ENCODE measurements at regions not wholly inside any gene's neighbourhood (a gene's known extent, or its start where the extent isn't known, plus 50 kb on each side); places are given as distances from the start of the nearest gene placed in this dataset.

GRCh38 chrX:42050345-42050744 is 127.0 kb upstream of the CASK start:
- DNase-seq, result no peak
- Mint-ChIP-seq H3K27ac (no peak overlapping the region), H3K4me1 (ENCODE audit: low read depth in 2 of 2) (no peaks in the 10 kb centered on the region), H3K27me3 (no peaks in the 10 kb centered on the region), H3K9me3 (no peaks in the 10 kb centered on the region), H3K4me3 (no peak overlapping the region), H3K36me3 (ENCODE audit: insufficient read depth) (no peaks in the 10 kb centered on the region)
- no peak for ATAC-seq (replicated peaks)

- ATAC-seq (replicated peaks) (no peak), DNase-seq (no peak)
- H3K27ac Mint-ChIP-seq, result no peak overlapping the region
- H3K9me3 Mint-ChIP-seq, result no peaks in the 10 kb centered on the region
- H3K36me3 Mint-ChIP-seq (ENCODE audit: insufficient read depth), result no peaks in the 10 kb centered on the region
- no peak overlapping the region for H3K4me3 Mint-ChIP-seq
- no peaks in the 10 kb centered on the region for H3K4me1 Mint-ChIP-seq (ENCODE audit: low read depth in 2 of 2)
- H3K27me3 Mint-ChIP-seq, result no peaks in the 10 kb centered on the region
Observed at GRCh38 chrX:42047886-42048285, 124.5 kb upstream of the CASK start.

GRCh38 chrX:42028109-42028508 is 104.8 kb upstream of the CASK start:
- no peak overlapping the region for H3K4me3 Mint-ChIP-seq
- H3K4me1 Mint-ChIP-seq (ENCODE audit: low read depth in 2 of 2), result no peaks in the 10 kb centered on the region
- ATAC-seq (replicated peaks) (no peak), DNase-seq (no peak)
- no peak overlapping the region for H3K27ac Mint-ChIP-seq
- H3K36me3 Mint-ChIP-seq (ENCODE audit: insufficient read depth), result no peaks in the 10 kb centered on the region
- no peaks in the 10 kb centered on the region for H3K27me3 Mint-ChIP-seq
- H3K9me3 Mint-ChIP-seq, result no peaks in the 10 kb centered on the region

GRCh38 chrX:42027367-42028000 is 104.1 kb upstream of the CASK start:
- no peak overlapping the region for H3K27ac Mint-ChIP-seq
- H3K4me3 Mint-ChIP-seq, result no peak overlapping the region
- DNase-seq (no peak), ATAC-seq (replicated peaks) (no peak)
- H3K27me3 Mint-ChIP-seq, result no peaks in the 10 kb centered on the region
- H3K4me1 Mint-ChIP-seq (ENCODE audit: low read depth in 2 of 2), result no peaks in the 10 kb centered on the region
- H3K9me3 Mint-ChIP-seq, result no peaks in the 10 kb centered on the region
- H3K36me3 Mint-ChIP-seq (ENCODE audit: insufficient read depth), result no peaks in the 10 kb centered on the region

- Mint-ChIP-seq H3K4me3 (no peak overlapping the region), H3K27me3 (no peaks in the 10 kb centered on the region), H3K9me3 (no peaks in the 10 kb centered on the region), H3K4me1 (ENCODE audit: low read depth in 2 of 2) (no peaks in the 10 kb centered on the region), H3K36me3 (ENCODE audit: insufficient read depth) (no peaks in the 10 kb centered on the region), H3K27ac (no peak overlapping the region)
- ATAC-seq (replicated peaks), result no peak
- DNase-seq, result no peak
Observed at GRCh38 chrX:42025861-42026260, 102.5 kb upstream of the CASK start.

- DNase-seq, result no peak
- H3K9me3 Mint-ChIP-seq, result no peaks in the 10 kb centered on the region
- peaks cover 2 to 8% of the 10 kb centered on the region in 2 donors for H3K4me1 Mint-ChIP-seq (ENCODE audit: low read depth in 2 of 2)
- H3K4me3 Mint-ChIP-seq, result no peak overlapping the region
- H3K27ac Mint-ChIP-seq, result no peak overlapping the region
- H3K27me3 Mint-ChIP-seq, result no peaks in the 10 kb centered on the region
- no peaks in the 10 kb centered on the region for H3K36me3 Mint-ChIP-seq (ENCODE audit: insufficient read depth)
- ATAC-seq (replicated peaks), result no peak
Observed at GRCh38 chrX:42023122-42023521, 99.8 kb upstream of the CASK start.

GRCh38 chrX:42022158-42022557 is 98.8 kb upstream of the CASK start:
- no peaks in the 10 kb centered on the region for H3K27me3 Mint-ChIP-seq
- H3K9me3 Mint-ChIP-seq, result no peaks in the 10 kb centered on the region
- ATAC-seq (replicated peaks) (no peak), DNase-seq (no peak)
- H3K36me3 Mint-ChIP-seq (ENCODE audit: insufficient read depth), result no peaks in the 10 kb centered on the region
- peaks cover 2 to 8% of the 10 kb centered on the region in 2 donors for H3K4me1 Mint-ChIP-seq (ENCODE audit: low read depth in 2 of 2)
- no peak overlapping the region for H3K27ac Mint-ChIP-seq
- no peak overlapping the region for H3K4me3 Mint-ChIP-seq

- H3K27ac Mint-ChIP-seq, result no peak overlapping the region
- DNase-seq, result no peak
- H3K4me3 Mint-ChIP-seq, result no peak overlapping the region
- no peaks in the 10 kb centered on the region for H3K27me3 Mint-ChIP-seq
- peaks cover 2 to 8% of the 10 kb centered on the region in 2 donors for H3K4me1 Mint-ChIP-seq (ENCODE audit: low read depth in 2 of 2)
- H3K36me3 Mint-ChIP-seq (ENCODE audit: insufficient read depth), result no peaks in the 10 kb centered on the region
- ATAC-seq (replicated peaks), result no peak
- H3K9me3 Mint-ChIP-seq, result no peaks in the 10 kb centered on the region
Observed at GRCh38 chrX:42021058-42021457, 97.7 kb upstream of the CASK start.

GRCh38 chrX:42020225-42020624 is 96.9 kb upstream of the CASK start:
- no peaks in the 10 kb centered on the region for H3K9me3 Mint-ChIP-seq
- H3K27me3 Mint-ChIP-seq, result no peaks in the 10 kb centered on the region
- H3K36me3 Mint-ChIP-seq (ENCODE audit: insufficient read depth), result no peaks in the 10 kb centered on the region
- peaks cover 2 to 8% of the 10 kb centered on the region in 2 donors for H3K4me1 Mint-ChIP-seq (ENCODE audit: low read depth in 2 of 2)
- DNase-seq (no peak), ATAC-seq (replicated peaks) (peak; percentile 42)
- H3K4me3 Mint-ChIP-seq, result no peak overlapping the region
- H3K27ac Mint-ChIP-seq, result no peak overlapping the region

- no peaks in the 10 kb centered on the region for H3K36me3 Mint-ChIP-seq (ENCODE audit: insufficient read depth)
- no peak overlapping the region for H3K27ac Mint-ChIP-seq
- DNase-seq, result no peak
- no peak for ATAC-seq (replicated peaks)
- H3K9me3 Mint-ChIP-seq, result no peaks in the 10 kb centered on the region
- H3K4me1 Mint-ChIP-seq (ENCODE audit: low read depth in 2 of 2), result peaks cover 2 to 8% of the 10 kb centered on the region in 2 donors
- H3K27me3 Mint-ChIP-seq, result no peaks in the 10 kb centered on the region
- no peak overlapping the region for H3K4me3 Mint-ChIP-seq
Observed at GRCh38 chrX:42017971-42018370, 94.6 kb upstream of the CASK start.

- no peak for DNase-seq
- Mint-ChIP-seq H3K36me3 (ENCODE audit: insufficient read depth) (peaks cover 3% of the 10 kb centered on the region), H3K27me3 (no peaks in the 10 kb centered on the region), H3K9me3 (no peaks in the 10 kb centered on the region), H3K4me3 (no peak overlapping the region), H3K27ac (no peak overlapping the region), H3K4me1 (ENCODE audit: low read depth in 2 of 2) (no peaks in the 10 kb centered on the region)
- ATAC-seq (replicated peaks), result no peak
Observed at GRCh38 chrX:42000836-42001235, 77.5 kb upstream of the CASK start.

GRCh38 chrX:41984628-41985027 is 61.3 kb upstream of the CASK start:
- H3K27ac Mint-ChIP-seq, result no peak overlapping the region
- H3K36me3 Mint-ChIP-seq (ENCODE audit: insufficient read depth), result no peaks in the 10 kb centered on the region
- DNase-seq, result no peak
- H3K9me3 Mint-ChIP-seq, result peaks cover 0 to 3% of the 10 kb centered on the region in 2 donors
- peaks cover 2 to 3% of the 10 kb centered on the region in 2 donors for H3K4me1 Mint-ChIP-seq (ENCODE audit: low read depth in 2 of 2)
- ATAC-seq (replicated peaks), result no peak
- H3K27me3 Mint-ChIP-seq, result peaks cover 0 to 1% of the 10 kb centered on the region in 2 donors
- H3K4me3 Mint-ChIP-seq, result no peak overlapping the region

GRCh38 chrX:41982953-41983352 is 59.6 kb upstream of the CASK start:
- ATAC-seq (replicated peaks), result no peak
- Mint-ChIP-seq H3K4me1 (ENCODE audit: low read depth in 2 of 2) (peaks cover 2 to 3% of the 10 kb centered on the region in 2 donors), H3K27me3 (no peaks in the 10 kb centered on the region), H3K27ac (no peak overlapping the region), H3K36me3 (ENCODE audit: insufficient read depth) (no peaks in the 10 kb centered on the region), H3K4me3 (no peak overlapping the region), H3K9me3 (peaks cover 0 to 3% of the 10 kb centered on the region in 2 donors)
- no peak for DNase-seq

- DNase-seq (no peak), ATAC-seq (replicated peaks) (no peak)
- no peaks in the 10 kb centered on the region for H3K27me3 Mint-ChIP-seq
- H3K4me1 Mint-ChIP-seq (ENCODE audit: low read depth in 2 of 2), result peaks cover 2 to 3% of the 10 kb centered on the region in 2 donors
- no peak overlapping the region for H3K27ac Mint-ChIP-seq
- H3K36me3 Mint-ChIP-seq (ENCODE audit: insufficient read depth), result no peaks in the 10 kb centered on the region
- H3K4me3 Mint-ChIP-seq, result no peak overlapping the region
- peaks cover 0 to 3% of the 10 kb centered on the region in 2 donors for H3K9me3 Mint-ChIP-seq
Observed at GRCh38 chrX:41981481-41982013, 58.2 kb upstream of the CASK start.
